Central memory CD4-positive, alpha-beta T cell (primary cell): ENCODE measurements at regions not wholly inside any gene's neighbourhood (a gene's known extent, or its start where the extent isn't known, plus 50 kb on each side); places are given as distances from the start of the nearest gene placed in this dataset.

ENCODE experiments used
- DNase-seq: peaks from one replicate; pipeline ENCODE4 v3.0.0; 2022

DNA sequence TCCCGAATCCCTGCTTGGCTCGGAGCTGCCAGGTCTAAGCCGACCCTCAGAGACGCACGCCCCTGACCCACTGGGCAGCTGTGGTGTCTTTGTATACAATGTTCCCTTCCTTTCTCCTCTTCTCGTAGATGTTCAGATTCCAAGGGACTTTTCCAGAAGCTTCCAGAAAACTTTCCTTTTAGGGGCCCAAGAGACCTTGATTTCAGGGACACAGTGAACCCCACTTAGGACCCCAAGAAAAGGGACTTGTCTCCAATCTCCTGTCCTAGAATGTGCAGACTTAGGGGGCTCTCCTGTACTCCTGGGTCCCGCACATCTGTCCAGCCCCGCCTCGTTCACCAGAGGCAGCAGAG lies 103.5 kb downstream of the EDN3 start:
- no peak for DNase-seq

GRCh38 chr20:59404749-59405148 lies 104.3 kb downstream of the EDN3 start:
- no peak for DNase-seq

GRCh38 chr20:59405226-59406200 lies 105.1 kb downstream of the EDN3 start:
- no peak for DNase-seq

DNA sequence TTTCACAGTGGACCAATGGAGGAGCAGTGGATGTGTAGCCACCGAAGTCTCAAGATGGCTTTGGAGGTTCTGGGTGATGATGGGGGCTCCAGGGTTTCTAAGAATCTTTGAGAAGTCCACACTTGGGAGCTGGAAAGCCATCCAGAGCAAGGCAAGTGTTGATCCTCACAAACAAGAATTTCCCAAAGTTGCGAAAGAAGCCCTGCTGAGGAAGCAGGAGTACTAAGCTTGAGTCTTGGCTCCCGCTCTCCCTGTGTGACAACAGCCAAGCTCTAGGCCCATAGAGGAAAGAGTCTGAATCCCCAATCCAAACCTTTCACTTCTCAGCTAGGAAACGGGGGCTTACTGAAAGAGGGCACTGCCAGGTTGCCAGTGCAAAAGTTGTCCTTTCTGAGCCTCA lies 106.0 kb downstream of the EDN3 start:
- DNase-seq = no peak

- no peak for DNase-seq
Observed at GRCh38 chr20:59411170-59411569, 110.8 kb downstream of the EDN3 start.

- DNase-seq = no peak
Observed at GRCh38 chr20:59411589-59411988, 111.2 kb downstream of the EDN3 start.

- no peak for DNase-seq
Observed at GRCh38 chr20:59412181-59412580, 111.8 kb downstream of the EDN3 start.

DNA sequence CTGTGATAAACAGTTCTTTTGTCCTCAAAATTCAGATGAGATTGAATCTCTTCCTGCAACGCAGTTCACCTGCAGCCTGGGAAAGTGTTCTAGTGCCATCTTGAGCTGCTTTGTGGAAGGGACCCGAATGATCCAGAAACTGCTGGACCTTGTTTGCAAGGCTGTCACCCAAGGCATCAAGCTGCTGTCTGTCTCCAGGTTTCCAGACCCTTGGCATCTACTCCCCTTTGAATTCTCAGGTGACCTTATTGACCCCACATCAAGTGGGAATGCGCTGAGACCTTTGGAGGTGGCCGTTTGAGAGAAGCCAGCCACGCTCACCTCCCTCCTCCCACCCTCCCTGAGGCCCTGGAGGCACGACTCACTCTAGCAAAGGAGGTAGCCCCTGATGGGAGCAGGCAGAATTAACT lies 112.5 kb downstream of the EDN3 start:
- DNase-seq = no peak

GRCh38 chr20:59413326-59413865 lies 113.0 kb downstream of the EDN3 start:
- no peak for DNase-seq

DNA sequence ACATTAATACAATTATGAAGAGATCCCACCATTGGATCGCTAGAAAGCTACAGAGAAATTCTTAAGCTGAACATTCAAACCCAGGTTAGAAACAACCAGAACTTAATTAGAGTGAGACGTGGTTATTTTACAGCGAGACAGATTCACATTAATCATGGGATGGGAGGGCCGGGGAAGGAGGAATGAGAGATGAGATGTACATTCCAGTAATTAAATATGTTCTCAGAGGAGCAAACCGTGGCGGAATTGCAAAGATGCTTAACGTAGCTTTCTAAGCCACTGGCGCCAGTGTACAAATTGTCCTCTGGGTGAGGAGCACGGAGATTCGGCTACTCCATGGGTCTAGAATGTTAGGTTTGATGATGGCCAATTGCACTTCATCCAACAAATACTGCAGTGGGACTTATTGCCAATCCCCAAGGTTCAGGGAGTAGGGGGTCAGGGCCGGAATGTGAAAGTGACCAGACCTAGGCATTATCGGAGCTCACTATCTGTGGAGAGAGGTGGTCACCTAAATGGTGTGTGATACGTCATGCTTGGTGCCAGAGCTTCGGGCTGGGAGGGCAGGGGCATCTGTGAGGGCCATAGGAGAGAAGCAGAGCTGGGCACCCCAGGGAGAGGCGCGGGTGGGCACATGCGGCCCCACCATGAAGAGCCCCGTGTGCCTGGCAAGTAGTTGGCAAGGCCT lies 114.7 kb downstream of the EDN3 start:
- DNase-seq = no peak

- DNase-seq = no peak
Observed at GRCh38 chr20:59416916-59417315, 116.5 kb downstream of the EDN3 start.

DNA sequence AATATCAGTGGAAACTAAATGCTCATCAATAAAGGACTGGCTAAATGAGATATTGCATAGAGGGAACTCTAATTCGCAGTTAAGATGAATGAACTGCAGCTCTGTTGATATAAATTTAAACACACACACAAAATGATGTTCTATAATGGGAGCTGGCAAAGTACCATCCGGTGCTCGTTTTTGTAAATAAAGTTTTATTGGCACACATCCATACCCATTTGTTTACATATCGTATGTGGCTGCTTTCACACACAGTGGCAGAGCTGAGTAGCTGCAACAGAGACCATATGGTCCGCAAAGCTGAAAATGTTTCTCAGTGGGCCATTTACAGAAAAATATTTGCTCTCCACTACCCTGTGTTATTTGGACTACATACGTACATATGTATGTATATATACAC lies 120.7 kb downstream of the EDN3 start:
- no peak for DNase-seq

DNA sequence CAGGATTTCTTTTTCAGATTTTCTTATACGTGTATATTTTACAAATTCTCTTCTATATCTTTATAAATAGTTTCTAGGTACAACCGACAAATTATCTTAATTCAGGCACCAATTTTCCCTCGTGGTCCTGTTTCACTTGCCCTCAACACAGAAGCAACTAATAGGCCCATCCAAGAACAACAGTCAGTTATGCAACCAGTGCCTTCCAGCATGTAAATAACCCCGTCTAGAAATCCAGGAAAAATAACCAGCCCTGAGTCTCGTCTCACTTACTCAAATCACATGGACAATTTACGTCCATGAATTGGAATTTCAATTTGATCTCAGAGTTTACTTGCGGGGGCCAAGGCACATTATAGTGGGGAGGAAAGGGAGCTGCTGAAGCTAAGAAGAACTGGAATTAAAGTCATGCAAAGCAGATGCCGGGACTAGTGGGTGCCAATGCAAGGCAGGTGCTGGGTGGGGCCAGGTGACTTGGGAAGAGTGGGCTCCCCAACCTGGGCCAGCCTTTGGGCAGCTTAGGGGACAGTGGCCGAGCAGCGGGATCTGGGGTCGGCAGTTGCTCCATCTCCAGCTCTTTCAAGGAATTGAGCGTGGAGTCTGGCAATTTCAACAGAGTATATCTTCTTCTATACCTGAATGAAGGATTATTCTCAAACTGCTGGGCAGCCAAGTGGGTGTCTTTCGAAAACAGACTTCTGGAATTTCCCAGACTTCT lies 121.7 kb downstream of the EDN3 start:
- DNase-seq = no peak

DNA sequence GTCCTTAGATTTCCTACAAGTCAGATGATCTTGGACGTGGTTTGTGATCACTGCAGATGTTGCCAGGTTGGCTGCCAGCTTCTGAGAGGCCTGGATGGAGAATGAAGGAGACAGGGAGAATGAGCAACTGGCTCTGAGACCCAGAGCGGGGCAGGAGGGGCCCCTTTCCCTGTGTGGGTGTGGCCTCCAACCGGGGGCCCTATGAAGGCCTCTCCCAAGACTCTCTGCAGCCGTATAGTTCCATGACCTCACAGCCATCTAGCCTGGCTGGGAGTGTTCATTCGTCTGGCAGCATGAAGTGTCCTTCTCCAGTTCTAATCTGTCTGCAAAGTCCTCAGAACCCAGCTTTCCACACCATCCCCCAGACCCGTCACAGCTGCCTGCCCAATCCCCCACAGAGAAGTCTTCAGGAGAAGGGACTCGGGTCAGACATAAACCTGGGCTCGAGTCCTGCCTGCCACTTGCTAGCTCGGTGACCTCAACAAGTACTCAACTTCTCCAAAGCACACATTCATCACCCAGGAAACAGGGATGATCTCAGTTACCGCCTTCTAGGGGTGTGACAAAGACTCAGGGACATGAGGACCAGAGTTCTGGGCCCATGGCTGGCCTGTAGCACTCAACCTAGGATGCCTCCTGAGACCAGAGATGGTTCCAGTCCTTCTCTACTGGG lies 122.6 kb downstream of the EDN3 start:
- DNase-seq = no peak

GRCh38 chr20:59424976-59425375 lies 124.6 kb downstream of the EDN3 start:
- no peak for DNase-seq

GRCh38 chr20:59425572-59425971 lies 125.2 kb downstream of the EDN3 start:
- no peak for DNase-seq

DNA sequence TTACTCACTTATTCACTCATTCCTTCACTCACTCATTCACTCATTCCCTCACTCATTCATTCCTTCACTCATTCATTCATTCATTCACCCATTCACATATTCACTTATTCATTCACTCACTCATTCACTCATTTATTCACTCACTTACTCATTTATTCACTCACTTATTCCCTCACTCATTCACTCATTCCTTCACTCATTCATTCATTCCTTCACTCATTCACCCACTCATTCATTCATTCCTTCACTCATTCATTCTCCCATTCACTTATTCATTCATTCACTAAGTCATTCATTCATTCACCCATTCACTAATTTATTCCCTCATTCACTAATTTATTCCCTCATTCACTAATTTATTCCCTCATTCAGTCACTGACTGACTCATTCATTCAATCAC lies 127.6 kb downstream of the EDN3 start:
- DNase-seq = no peak

DNA sequence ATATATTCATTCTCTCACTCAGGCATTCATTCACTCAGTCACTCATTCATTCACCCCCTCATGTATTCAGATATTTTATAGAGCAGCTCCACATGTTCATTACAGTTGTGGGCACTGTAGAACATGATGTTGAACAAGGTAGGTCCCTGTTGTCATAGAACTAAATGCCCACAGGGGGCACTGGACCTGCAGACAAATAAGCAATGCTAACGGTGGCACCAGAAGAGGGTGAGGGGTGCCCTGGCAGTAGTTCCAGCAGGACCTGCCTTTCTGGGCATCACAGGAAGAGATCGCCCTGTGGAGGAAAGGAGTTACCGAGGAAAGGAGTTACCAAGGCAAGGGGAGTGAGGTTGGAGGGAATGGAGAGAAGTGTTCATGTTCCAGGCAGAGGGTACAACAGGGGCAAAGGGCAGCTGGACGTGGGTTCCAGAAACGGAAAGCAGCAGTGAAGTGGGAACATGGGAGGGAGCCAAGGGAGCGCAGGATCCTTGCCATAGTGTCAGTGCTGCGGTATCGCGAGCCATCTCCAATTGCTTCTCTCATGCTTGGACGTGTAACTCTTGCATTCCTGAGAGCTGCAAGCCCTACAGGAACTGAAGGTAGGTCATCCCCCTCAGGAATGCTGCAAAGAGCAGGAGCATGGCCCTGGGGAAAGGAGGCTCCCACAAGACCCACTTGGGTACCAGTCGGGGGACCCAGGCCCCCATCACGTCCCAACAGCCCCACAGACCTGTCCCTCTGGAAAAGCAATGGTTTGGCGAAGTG lies 128.2 kb downstream of the EDN3 start:
- DNase-seq = no peak

DNA sequence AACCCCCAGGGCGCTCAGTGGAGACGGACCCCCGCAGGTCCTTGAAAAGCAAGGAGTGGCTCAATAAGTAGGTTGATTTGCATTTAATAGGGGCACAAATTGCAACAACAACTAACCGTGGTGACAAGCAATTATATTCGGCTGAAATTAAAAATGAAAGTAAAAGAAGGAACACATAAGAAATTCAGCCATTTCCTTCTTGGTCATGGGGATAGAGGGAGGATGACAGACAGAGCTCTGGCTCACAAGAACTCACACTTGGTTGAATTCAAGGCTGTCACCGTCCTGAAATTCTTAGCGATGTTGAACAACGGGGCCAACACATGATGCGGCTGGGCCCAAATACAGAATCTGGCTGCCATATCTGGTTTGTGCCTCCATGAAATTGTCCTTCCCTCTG lies 129.0 kb downstream of the EDN3 start:
- no peak for DNase-seq

- DNase-seq = no peak
Observed at GRCh38 chr20:59431014-59431413, 130.6 kb downstream of the EDN3 start.

- DNase-seq = no peak
Observed at GRCh38 chr20:59434960-59435359, 134.5 kb downstream of the EDN3 start.

DNA sequence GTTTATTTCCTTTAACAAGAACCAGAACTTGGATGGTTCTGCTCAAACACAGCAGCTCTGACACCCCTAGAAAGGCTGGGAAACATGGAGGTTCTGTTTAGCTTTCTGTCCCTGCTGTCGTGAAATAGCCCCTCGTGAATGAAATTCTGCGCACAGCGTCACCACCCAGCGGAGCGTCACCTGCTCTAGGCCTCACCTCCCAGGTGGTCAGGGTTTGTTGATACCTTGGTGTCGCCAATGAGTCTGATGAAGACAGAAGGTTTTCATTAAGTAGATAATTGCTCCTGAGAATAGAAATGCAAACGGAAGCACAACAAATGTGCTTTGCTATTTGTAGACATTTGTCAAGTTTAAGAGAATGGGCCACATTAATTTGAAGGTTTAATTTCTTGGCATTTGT lies 135.1 kb downstream of the EDN3 start:
- DNase-seq = no peak
